ENCODE measurements at regions not wholly inside any gene's neighbourhood (a gene's known extent, or its start where the extent isn't known, plus 50 kb on each side); places are given as distances from the start of the nearest gene placed in this dataset.
"Not testable (repeated sequence)": the region's sequence is repeated elsewhere in the genome, so short reads cannot be mapped to it uniquely, and the experiment has no call there.

GRCh38 chr9:103068753-103069152 is 73.6 kb downstream of the CYLC2 start:
- no peak for DNase-seq
- intact Hi-C loops (cut with DNase I), result no loop called here
- ATAC-seq (ENCODE audit: poor library complexity), result no peak

- ATAC-seq (ENCODE audit: poor library complexity) (no peak), DNase-seq (no peak)
- intact Hi-C loops (cut with DNase I), result no loop called here
Observed at GRCh38 chr9:103078581-103078980, 83.4 kb downstream of the CYLC2 start.

- intact Hi-C loops (cut with DNase I), result no loop called here
- ATAC-seq (ENCODE audit: poor library complexity) (no peak), DNase-seq (no peak)
Observed at GRCh38 chr9:103082494-103082893, 87.4 kb downstream of the CYLC2 start.

- intact Hi-C loops (cut with DNase I), result no loop called here
- no peak for ATAC-seq (ENCODE audit: poor library complexity)
- no peak for DNase-seq
Observed at GRCh38 chr9:103089357-103089756, 94.2 kb downstream of the CYLC2 start.

GRCh38 chr9:103104101-103104500 is 109.0 kb downstream of the CYLC2 start:
- ATAC-seq (ENCODE audit: poor library complexity) (no peak), DNase-seq (no peak)

GRCh38 chr9:103116246-103116645 is 121.1 kb downstream of the CYLC2 start:
- no peak for ATAC-seq (ENCODE audit: poor library complexity)
- intact Hi-C loops (cut with DNase I), result no loop called here
- DNase-seq, result no peak

More at GRCh38 chr9:103104101-103104500, 109.0 kb downstream of the CYLC2 start:
- intact Hi-C loops (cut with DNase I), result no loop called here

GRCh38 chr9:103126494-103126893 is 131.4 kb downstream of the CYLC2 start:
- ATAC-seq (ENCODE audit: poor library complexity) (no peak), DNase-seq (no peak)
- intact Hi-C loops (cut with DNase I), result no loop called here

- ATAC-seq (ENCODE audit: poor library complexity), result no peak
Observed at GRCh38 chr9:103139891-103140290, 144.8 kb downstream of the CYLC2 start.

GRCh38 chr9:103152473-103152872 is 157.3 kb downstream of the CYLC2 start:
- ATAC-seq (ENCODE audit: poor library complexity) (no peak), DNase-seq (no peak)
- intact Hi-C loops (cut with DNase I), result no loop called here

More at GRCh38 chr9:103139891-103140290, 144.8 kb downstream of the CYLC2 start:
- intact Hi-C loops (cut with DNase I), result no loop called here
- DNase-seq, result no peak

GRCh38 chr9:103167530-103167929 is 172.4 kb downstream of the CYLC2 start:
- ATAC-seq (ENCODE audit: poor library complexity) (no peak), DNase-seq (no peak)

GRCh38 chr9:103168254-103168653 is 173.1 kb downstream of the CYLC2 start:
- ATAC-seq (ENCODE audit: poor library complexity) (no peak), DNase-seq (no peak)
- intact Hi-C loops (cut with DNase I), result no loop called here

More at GRCh38 chr9:103167530-103167929, 172.4 kb downstream of the CYLC2 start:
- intact Hi-C loops (cut with DNase I), result no loop called here

- intact Hi-C loops (cut with DNase I), result no loop called here
- ATAC-seq (ENCODE audit: poor library complexity) (no peak), DNase-seq (no peak)
Observed at GRCh38 chr9:103169798-103170197, 174.7 kb downstream of the CYLC2 start.

GRCh38 chr9:103183701-103184171 is 188.6 kb downstream of the CYLC2 start:
- intact Hi-C loops (cut with DNase I), result no loop called here
- ATAC-seq (ENCODE audit: poor library complexity) (no peak), DNase-seq (no peak)

GRCh38 chr9:103186959-103187358 is 191.8 kb downstream of the CYLC2 start:
- no peak for DNase-seq
- intact Hi-C loops (cut with DNase I), result no loop called here
- ATAC-seq (ENCODE audit: poor library complexity), result no peak

GRCh38 chr9:103188781-103189350 is 193.7 kb downstream of the CYLC2 start:
- intact Hi-C loops (cut with DNase I), result no loop called here
- no peak for DNase-seq
- ATAC-seq (ENCODE audit: poor library complexity), result peak; percentile 66

GRCh38 chr9:103193992-103194391 is 198.9 kb downstream of the CYLC2 start:
- intact Hi-C loops (cut with DNase I), result no loop called here
- ATAC-seq (ENCODE audit: poor library complexity), result no peak
- no peak for DNase-seq

GRCh38 chr9:103203172-103203571 is 208.0 kb downstream of the CYLC2 start:
- intact Hi-C loops (cut with DNase I), result no loop called here
- no peak for ATAC-seq (ENCODE audit: poor library complexity)
- no peak for DNase-seq

GRCh38 chr9:103205881-103206585 is 210.9 kb downstream of the CYLC2 start:
- ATAC-seq (ENCODE audit: poor library complexity); DNase-seq; intact Hi-C loops (cut with DNase I): not testable (repeated sequence)

- ATAC-seq (ENCODE audit: poor library complexity), result no peak
- intact Hi-C loops (cut with DNase I), result no loop called here
- DNase-seq, result no peak
Observed at GRCh38 chr9:103210607-103211006, 215.5 kb downstream of the CYLC2 start.

GRCh38 chr9:103215197-103215596 is 220.1 kb downstream of the CYLC2 start:
- ATAC-seq (ENCODE audit: poor library complexity), result no peak
- intact Hi-C loops (cut with DNase I), result no loop called here
- no peak for DNase-seq
